ENCODE measurements at regions not wholly inside any gene's neighbourhood (a gene's known extent, or its start where the extent isn't known, plus 50 kb on each side); places are given as distances from the start of the nearest gene placed in this dataset.
"Not testable (repeated sequence)": the region's sequence is repeated elsewhere in the genome, so short reads cannot be mapped to it uniquely, and the experiment has no call there.

GRCh38 chr2:147294825-147295392 is 549.9 kb upstream of the ACVR2A start:
- DNase-seq, result no peak
- ATAC-seq, result no peak
- intact Hi-C loops (cut with DNase I, micrococcal nuclease), result no loop called here

GRCh38 chr2:147293991-147294824 is 550.6 kb upstream of the ACVR2A start:
- DNase-seq (no peak), ATAC-seq (no peak)
- intact Hi-C loops (cut with DNase I, micrococcal nuclease), result no loop called here

GRCh38 chr2:147288131-147288530 is 556.7 kb upstream of the ACVR2A start:
- ATAC-seq, result no peak
- intact Hi-C loops (cut with DNase I, micrococcal nuclease), result no loop called here
- DNase-seq, result no peak

- intact Hi-C loops (cut with DNase I, micrococcal nuclease), result no loop called here
- DNase-seq, result no peak
- no peak for ATAC-seq
Measured at GRCh38 chr2:147275943-147276342, 568.9 kb upstream of the ACVR2A start.

GRCh38 chr2:147273628-147274027 is 571.2 kb upstream of the ACVR2A start:
- ATAC-seq (no peak), DNase-seq (no peak)
- intact Hi-C loops (cut with DNase I, micrococcal nuclease), result no loop called here

GRCh38 chr2:147273106-147273505 is 571.7 kb upstream of the ACVR2A start:
- intact Hi-C loops (cut with DNase I, micrococcal nuclease), result no loop called here
- no peak for ATAC-seq
- DNase-seq, result no peak

GRCh38 chr2:147269581-147269980 is 575.2 kb upstream of the ACVR2A start:
- intact Hi-C loops (cut with DNase I, micrococcal nuclease), result not testable (repeated sequence)

GRCh38 chr2:147260241-147260640 is 584.6 kb upstream of the ACVR2A start:
- no peak for ATAC-seq
- no peak for DNase-seq
- intact Hi-C loops (cut with DNase I, micrococcal nuclease), result no loop called here

More at GRCh38 chr2:147269581-147269980, 575.2 kb upstream of the ACVR2A start:
- ATAC-seq, DNase-seq: not testable (repeated sequence)

GRCh38 chr2:147255812-147256211 is 589.0 kb upstream of the ACVR2A start:
- DNase-seq (no peak), ATAC-seq (no peak)
- intact Hi-C loops (cut with DNase I, micrococcal nuclease), result no loop called here

- intact Hi-C loops (cut with DNase I, micrococcal nuclease), result no loop called here
- DNase-seq, result no peak
- ATAC-seq, result no peak
Measured at GRCh38 chr2:147250652-147251356, 594.0 kb upstream of the ACVR2A start.

- DNase-seq, result no peak
- intact Hi-C loops (cut with DNase I, micrococcal nuclease), result no loop called here
- no peak for ATAC-seq
Measured at GRCh38 chr2:147247749-147248148, 597.1 kb upstream of the ACVR2A start.

GRCh38 chr2:147242445-147242844 is 602.4 kb upstream of the ACVR2A start:
- intact Hi-C loops (cut with DNase I, micrococcal nuclease), result no loop called here
- ATAC-seq (no peak), DNase-seq (no peak)

- no peak for DNase-seq
- intact Hi-C loops (cut with DNase I, micrococcal nuclease), result no loop called here
Measured at GRCh38 chr2:147236601-147237000, 608.2 kb upstream of the ACVR2A start.

GRCh38 chr2:147232225-147232669 is 612.6 kb upstream of the ACVR2A start:
- DNase-seq, result no peak
- ATAC-seq, result no peak
- intact Hi-C loops (cut with DNase I, micrococcal nuclease), result no loop called here

More at GRCh38 chr2:147236601-147237000, 608.2 kb upstream of the ACVR2A start:
- no peak for ATAC-seq

- DNase-seq (no peak), ATAC-seq (no peak)
- intact Hi-C loops (cut with DNase I, micrococcal nuclease), result no loop called here
Measured at GRCh38 chr2:147231607-147232006, 613.2 kb upstream of the ACVR2A start.

GRCh38 chr2:147231081-147231480 is 613.7 kb upstream of the ACVR2A start:
- ATAC-seq (no peak), DNase-seq (no peak)
- intact Hi-C loops (cut with DNase I, micrococcal nuclease), result no loop called here

GRCh38 chr2:147227313-147227712 is 617.5 kb upstream of the ACVR2A start:
- no peak for ATAC-seq
- DNase-seq, result no peak
- intact Hi-C loops (cut with DNase I, micrococcal nuclease), result no loop called here

- DNase-seq (no peak), ATAC-seq (no peak)
- intact Hi-C loops (cut with DNase I, micrococcal nuclease), result no loop called here
Measured at GRCh38 chr2:147224070-147224469, 620.8 kb upstream of the ACVR2A start.

GRCh38 chr2:147223553-147224060 is 621.2 kb upstream of the ACVR2A start:
- intact Hi-C loops (cut with DNase I, micrococcal nuclease), result no loop called here
- DNase-seq (no peak), ATAC-seq (no peak)

- ATAC-seq, result no peak
- DNase-seq, result no peak
- intact Hi-C loops (cut with DNase I, micrococcal nuclease), result no loop called here
Measured at GRCh38 chr2:147223119-147223518, 621.7 kb upstream of the ACVR2A start.

Data from left colon (tissue), 2 donors.